GM12864 (cell line): ENCODE measurements at regions not wholly inside any gene's neighbourhood (a gene's known extent, or its start where the extent isn't known, plus 50 kb on each side); places are given as distances from the start of the nearest gene placed in this dataset.

Experiments
- DNase-seq: peaks from one replicate; pipeline ENCODE4 v3.0.0-alpha.2; 2011; ENCODE audit warnings: low read depth
- H3K4me3 ChIP-seq: 2 replicates; pipeline ENCODE4 v1.5.1; 2011; ENCODE audit warnings: mild to moderate bottlenecking, low read depth, low read length, control low read depth
- CTCF ChIP-seq: IDR thresholded peaks from 2 replicates; pipeline ENCODE4 v1.5.1; 2011; ENCODE audit warnings: low read depth, mild to moderate bottlenecking, moderate library complexity, low read length, control low read depth, inconsistent platforms; ENCODE audit errors: missing control alignments

GRCh38 chrX:57752866-57753265 lies 72.8 kb upstream of the NLRP2B start:
- H3K4me3 ChIP-seq = no peak overlapping the region
- no peak for DNase-seq
- peak; percentile 17 for TF ChIP-seq CTCF

DNA sequence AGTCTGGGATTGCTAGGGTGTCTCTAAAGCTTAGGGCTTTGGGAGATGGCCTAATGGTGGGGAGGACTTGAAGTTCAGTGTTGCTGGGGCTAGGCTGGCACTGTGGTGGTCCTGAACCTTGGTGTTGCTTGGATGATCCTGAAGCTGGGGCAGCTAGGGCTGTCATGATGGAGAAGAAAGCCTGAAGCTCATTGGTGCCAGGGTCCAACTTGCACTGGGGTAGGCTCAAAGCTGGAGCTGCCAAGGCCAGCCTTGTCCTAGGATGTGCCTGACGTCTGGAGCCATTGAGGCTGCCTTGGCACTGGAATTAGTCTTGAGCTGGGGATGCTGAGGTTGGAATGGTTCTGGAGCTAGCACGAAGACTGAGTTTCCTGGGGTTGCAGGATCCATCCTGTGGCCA lies 61.0 kb upstream of the NLRP2B start:
- no peak for DNase-seq
- no peak for TF ChIP-seq CTCF
- no peak overlapping the region for H3K4me3 ChIP-seq

DNA sequence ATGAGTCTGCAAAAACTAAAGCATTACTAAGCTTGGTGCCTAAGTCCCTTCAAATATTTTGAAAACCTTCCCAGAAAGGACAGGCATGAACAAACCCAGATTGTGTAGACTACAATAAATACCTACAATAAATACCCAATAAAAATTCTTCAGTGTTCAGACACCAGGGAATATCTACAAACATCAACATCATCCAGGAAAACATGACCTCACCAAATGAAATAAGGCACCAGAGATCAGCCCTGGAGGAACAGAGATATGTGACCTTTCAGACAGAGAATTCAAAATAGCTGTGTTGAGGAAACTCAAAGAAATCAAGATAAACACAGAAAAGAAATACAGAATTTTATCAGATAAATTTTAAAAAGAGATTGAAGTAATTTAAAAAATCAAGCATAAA lies 57.8 kb upstream of the NLRP2B start:
- TF ChIP-seq CTCF = no peak
- DNase-seq = no peak
- H3K4me3 ChIP-seq = no peak overlapping the region
